H1 (cell line): ENCODE measurements at regions not wholly inside any gene's neighbourhood (a gene's known extent, or its start where the extent isn't known, plus 50 kb on each side); places are given as distances from the start of the nearest gene placed in this dataset.

ENCODE experiments used
- CTCF ChIA-PET: fragments of 300-600 bp; sonication (Branson Sonifier 250); formaldehyde crosslinking; loops from one replicate; lab custom pipeline; 2021; ENCODE audit not compliant: partially characterized antibody; lab: Charles Lee
- POLR2A ChIA-PET: fragments of 300-600 bp; sonication (Branson Sonifier 250); formaldehyde crosslinking; loops from one replicate; lab custom pipeline; 2021; ENCODE audit warnings: inconsistent platforms; ENCODE audit not compliant: partially characterized antibody; lab: Charles Lee
- DNase-seq, 2 experiments: peaks; one replicate each; pipeline versions ENCODE4 v3.0.0 to v3.0.0-alpha.2; 2010 to 2022; ENCODE audit warnings: low spot score in 2 of 2, low read depth in 1 of 2, mixed read lengths in 1 of 2
- FAIRE-seq: peaks from 2 replicates; lab custom pipeline; 2011; peaks lifted over from hg19 to GRCh38; lab: Jason Lieb, UNC
- H2AFZ ChIP-seq: 2 replicates; pipeline ENCODE4 v1.8.1; 2012; ENCODE audit warnings: low read length, inconsistent platforms
- H2AK5ac ChIP-seq: 2 replicates; pipeline ENCODE4 v1.6.1; 2013; ENCODE audit warnings: low read depth, low read length
- H2BK120ac ChIP-seq: replicated peaks from 2 replicates; pipeline ENCODE3; 2013; ENCODE audit warnings: low read depth, low read length, inconsistent platforms
- H2BK12ac ChIP-seq: 2 replicates; pipeline ENCODE4 v1.6.1; 2013; ENCODE audit warnings: low read depth, low read length
- H2BK15ac ChIP-seq: 2 replicates; pipeline ENCODE4 v1.6.1; 2013; ENCODE audit warnings: low read length
- H2BK20ac ChIP-seq: 2 replicates; pipeline ENCODE4 v1.6.1; 2013; ENCODE audit warnings: low read length
- H2BK5ac ChIP-seq: 2 replicates; pipeline ENCODE4 v1.6.1; 2013; ENCODE audit warnings: low read depth, low read length
- H3K14ac ChIP-seq: 2 replicates; pipeline ENCODE4 v1.6.1; 2013; ENCODE audit warnings: inconsistent platforms; ENCODE audit not compliant: insufficient read length
- H3K18ac ChIP-seq: 2 replicates; pipeline ENCODE4 v1.6.1; 2013; ENCODE audit warnings: low read length; ENCODE audit errors: extremely low read depth
- H3K23ac ChIP-seq: 2 replicates; pipeline ENCODE4 v1.6.1; 2013; ENCODE audit warnings: inconsistent platforms; ENCODE audit not compliant: insufficient read length
- H3K23me2 ChIP-seq: 2 replicates; pipeline ENCODE4 v1.6.1; 2013; ENCODE audit warnings: low read depth, low read length
- H3K27ac ChIP-seq: 2 replicates; pipeline ENCODE4 v1.6.1; 2011; ENCODE audit warnings: low read depth, low read length, inconsistent platforms
- H3K27me3 ChIP-seq, 4 experiments: replicated peaks in 1 of 4; 1 replicate in 1 of 4; 2 replicates in 3 of 4; pipeline versions ENCODE4 v1.6.1 to v1.8.1; 2011 to 2013; ENCODE audit warnings: low read length in 3 of 4, mild to moderate bottlenecking in 3 of 4, inconsistent platforms in 2 of 4, mixed read lengths in 2 of 4, moderate library complexity in 1 of 4; ENCODE audit not compliant: control insufficient read depth in 3 of 4, insufficient read depth in 3 of 4; ENCODE audit errors: extremely low read depth in 1 of 4
- H3K36me3 ChIP-seq, 4 experiments: 2 replicates each; pipeline versions ENCODE4 v1.6.1 to v1.8.1; 2011 to 2013; ENCODE audit warnings: mild to moderate bottlenecking in 4 of 4, low read length in 3 of 4, moderate library complexity in 2 of 4, control low read depth in 1 of 4, inconsistent platforms in 1 of 4; ENCODE audit not compliant: insufficient read depth in 4 of 4, control insufficient read depth in 2 of 4
- H3K4ac ChIP-seq: replicated peaks from 2 replicates; pipeline ENCODE3; 2013; ENCODE audit warnings: low read length, low read depth, mixed read lengths, inconsistent platforms; ENCODE audit not compliant: insufficient read length
- H3K4me1 ChIP-seq, 4 experiments: replicated peaks in 1 of 4; 1 replicate in 1 of 4; 2 replicates in 3 of 4; pipeline versions ENCODE4 v1.6.1 to v1.8.1; 2011 to 2013; ENCODE audit warnings: low read length in 3 of 4, inconsistent platforms in 2 of 4, mixed read lengths in 1 of 4; ENCODE audit not compliant: insufficient read depth in 4 of 4, control insufficient read depth in 3 of 4
- H3K4me2 ChIP-seq, 2 experiments: 2 replicates each; pipeline versions ENCODE4 v1.6.1 to v1.8.1; 2011 to 2013; ENCODE audit warnings: low read depth in 2 of 2, low read length in 2 of 2, control low read depth in 1 of 2, inconsistent platforms in 1 of 2, mild to moderate bottlenecking in 1 of 2; ENCODE audit not compliant: insufficient read depth in 1 of 2
- H3K4me3 ChIP-seq, 4 experiments: fragments of 200-600, 300-600 bp in 1 of 4; sonication (generic), shearing (Covaris generic), sonication (Bioruptor Twin) in 1 of 4; 2 replicates each; pipeline versions ENCODE4 v1.5.1 to v1.8.1; 2011 to 2016; ENCODE audit warnings: low read length in 4 of 4, low read depth in 3 of 4, control low read depth in 2 of 4, inconsistent platforms in 2 of 4, mild to moderate bottlenecking in 2 of 4, mixed read lengths in 1 of 4, moderate library complexity in 1 of 4; ENCODE audit not compliant: insufficient read depth in 2 of 4; ENCODE audit errors: extremely low read depth in 1 of 4
- H3K56ac ChIP-seq: replicated peaks from 2 replicates; pipeline ENCODE3; 2013; ENCODE audit warnings: low read depth, mild to moderate bottlenecking, mixed read lengths, low read length, inconsistent platforms; ENCODE audit not compliant: insufficient read length
- H3K79me1 ChIP-seq: 2 replicates; pipeline ENCODE4 v1.6.1; 2013; ENCODE audit warnings: low read depth, low read length, control low read depth
- H3K79me2 ChIP-seq, 2 experiments: 2 replicates each; pipeline versions ENCODE4 v1.6.1 to v1.8.1; 2012 to 2013; ENCODE audit warnings: low read length in 2 of 2, mild to moderate bottlenecking in 2 of 2, inconsistent platforms in 1 of 2; ENCODE audit not compliant: insufficient read depth in 2 of 2, control insufficient read depth in 1 of 2
- H3K9ac ChIP-seq, 4 experiments: replicated peaks in 1 of 4; 1 replicate in 1 of 4; 2 replicates in 3 of 4; pipeline versions ENCODE4 v1.6.1 to v1.8.1; 2011 to 2013; ENCODE audit warnings: low read depth in 3 of 4, low read length in 3 of 4, control low read depth in 2 of 4, mild to moderate bottlenecking in 2 of 4, moderate library complexity in 2 of 4, inconsistent platforms in 1 of 4; ENCODE audit errors: extremely low read depth in 1 of 4
- H3K9me3 ChIP-seq, 2 experiments: 2 replicates each; pipeline versions ENCODE4 v1.6.1 to v1.8.1; 2012 to 2013; ENCODE audit warnings: mild to moderate bottlenecking in 2 of 2, moderate library complexity in 2 of 2, control low read depth in 1 of 2, inconsistent platforms in 1 of 2, low read depth in 1 of 2, low read length in 1 of 2, mixed read lengths in 1 of 2; ENCODE audit not compliant: insufficient read depth in 2 of 2
- H4K20me1 ChIP-seq, 2 experiments: replicated peaks in 1 of 2; 2 replicates each; pipeline versions ENCODE3 to v1.8.1; 2011 to 2013; ENCODE audit warnings: inconsistent platforms in 2 of 2, low read length in 2 of 2, mild to moderate bottlenecking in 1 of 2; ENCODE audit not compliant: insufficient read depth in 2 of 2, control insufficient read depth in 1 of 2
- H4K5ac ChIP-seq: 2 replicates; pipeline ENCODE4 v1.6.1; 2013; ENCODE audit warnings: low read length, low read depth, mixed read lengths, inconsistent platforms; ENCODE audit not compliant: insufficient read length
- H4K8ac ChIP-seq: 2 replicates; pipeline ENCODE4 v1.8.0; 2013; ENCODE audit warnings: mild to moderate bottlenecking, moderate library complexity, low read length, inconsistent platforms; ENCODE audit not compliant: insufficient read depth; ENCODE audit errors: extremely low read depth
- H4K91ac ChIP-seq: replicated peaks from 2 replicates; pipeline ENCODE3; 2013; ENCODE audit warnings: low read length, mixed read lengths, inconsistent platforms; ENCODE audit not compliant: insufficient read length
- EP300 ChIP-seq, 2 experiments: IDR thresholded peaks; 1 replicate in 1 of 2; 2 replicates in 1 of 2; pipeline ENCODE4 v1.6.1; 2011 to 2012; ENCODE audit warnings: low read depth in 2 of 2, low read length in 2 of 2, mild to moderate bottlenecking in 2 of 2, borderline replicate concordance in 1 of 2, inconsistent platforms in 1 of 2, moderate library complexity in 1 of 2
- RXRA ChIP-seq: IDR thresholded peaks from 2 replicates; pipeline ENCODE4 v1.6.1; 2011; ENCODE audit warnings: low read depth, mild to moderate bottlenecking, low read length, moderate library complexity; ENCODE audit not compliant: insufficient read depth
- SAP30 ChIP-seq: fragments of 300-600 bp; sonication (generic); IDR thresholded peaks from 2 replicates; pipeline ENCODE4 v1.7.1; 2012; ENCODE audit warnings: low read length, moderate library complexity, mild to moderate bottlenecking, inconsistent platforms; ENCODE audit not compliant: insufficient read depth, insufficient replicate concordance
- TBP ChIP-seq: IDR thresholded peaks from 2 replicates; pipeline ENCODE4 v1.6.1; 2011; ENCODE audit warnings: low read depth, low read length, improper control_type of control experiment
- WGBS, 2 experiments: shearing (Covaris generic) in 1 of 2; methylation state at CpG; one replicate each; pipeline versions ENCODE4 v1.1.6 to v1.1.7; 2013 to 2015; ENCODE audit warnings: low lambda C conversion rate in 2 of 2, mixed read lengths in 2 of 2, inconsistent platforms in 1 of 2, low coverage in 1 of 2, missing lambda C conversion rate in 1 of 2; ENCODE audit not compliant: insufficient replicate concordance in 2 of 2, insufficient coverage in 1 of 2, insufficient read length in 1 of 2; ENCODE audit errors: extremely low coverage in 1 of 2, missing lambda C conversion rate in 1 of 2; 5-methylcytosine and 5-hydroxymethylcytosine counted together
- TF ChIP-seq, protein P1 (sequence below): IDR thresholded peaks from 2 replicates; pipeline ENCODE4 v1.6.1; 2012; ENCODE audit warnings: inconsistent platforms

DNA sequence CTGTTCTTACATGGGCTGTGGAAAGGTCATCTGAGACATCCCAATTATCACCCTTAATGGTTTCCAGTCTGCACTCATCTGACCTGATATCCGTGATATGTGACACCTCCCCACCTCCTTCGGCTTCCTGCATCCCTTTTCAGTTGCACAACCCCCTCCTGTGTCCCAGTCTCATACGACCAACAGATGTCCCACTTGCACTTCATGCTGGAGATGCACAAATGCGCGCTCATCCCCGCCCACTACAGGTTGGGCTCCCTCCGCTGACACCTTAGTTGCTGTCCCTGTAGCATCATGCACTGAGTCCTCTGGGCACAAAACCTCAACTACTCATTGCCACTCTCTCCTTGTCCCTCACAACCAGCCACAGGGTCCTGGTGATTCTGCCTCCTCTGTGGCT, 94.4 kb downstream of the MIS18A start:
- 84% methylated on average over 7 of the region's 7 CpGs; no CpG with 5 or more reads in 1 of the 2 experiments for WGBS, 2 experiments

More for the DNA sequence above, 94.4 kb downstream of the MIS18A start:
- Histone ChIP-seq H2BK20ac (no peak overlapping the region), H3K27me3 (no peaks in the 10 kb centered on the region), H4K91ac (no peak overlapping the region), H4K8ac (0 out of 2 replicates have a peak overlapping the region, but pooled peaks have one; percentile 52), H3K4me3 (no peak overlapping the region), H4K5ac (no peak overlapping the region), H3K27ac (no peak overlapping the region), H2AFZ (no peak overlapping the region), H3K36me3 (no peaks in the 10 kb centered on the region), H3K9ac (no peak overlapping the region), H3K23ac (no peak overlapping the region), H3K56ac (no peak overlapping the region), H3K14ac (no peak overlapping the region), H3K23me2 (no peaks in the 10 kb centered on the region), H2BK12ac (no peak overlapping the region), H2BK5ac (no peak overlapping the region), H2BK15ac (no peak overlapping the region), H3K4me1 (0 out of 7 replicates have a peak, but pooled peaks cover 0 to 2% (median 0%) of the 10 kb centered on the region in 4 experiments), H3K4ac (no peak overlapping the region), H3K79me2 (no peaks in the 10 kb centered on the region), H2AK5ac (no peak overlapping the region), H3K18ac (no peak overlapping the region), H2BK120ac (no peak overlapping the region), H3K9me3 (no peaks in the 10 kb centered on the region), H4K20me1 (no peaks in the 10 kb centered on the region), H3K79me1 (no peaks in the 10 kb centered on the region), H3K4me2 (no peak overlapping the region)
- ChIA-PET CTCF (no interaction called here), POLR2A (interaction anchor here (0.6 kb wide), 1 partner anchor 11 kb away, joined by 3 read pairs; no protein-coding TSS in a partner anchor)
- DNase-seq (no peak), FAIRE-seq (no peak)
- TF ChIP-seq SAP30, result no peak
- TF ChIP-seq TBP, result no peak
- TF ChIP-seq, protein P1, sequence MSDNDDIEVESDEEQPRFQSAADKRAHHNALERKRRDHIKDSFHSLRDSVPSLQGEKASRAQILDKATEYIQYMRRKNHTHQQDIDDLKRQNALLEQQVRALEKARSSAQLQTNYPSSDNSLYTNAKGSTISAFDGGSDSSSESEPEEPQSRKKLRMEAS, result no peak
- no peak for TF ChIP-seq EP300 (IDR thresholded peaks at IDR 0.05; ENCODE audit: borderline replicate concordance in 1 of 2, low read depth in 2 of 2, low read length in 2 of 2)
- no peak for TF ChIP-seq RXRA
